Right renal pelvis (tissue), 4 donors: ENCODE measurements at regions not wholly inside any gene's neighbourhood (a gene's known extent, or its start where the extent isn't known, plus 50 kb on each side); places are given as distances from the start of the nearest gene placed in this dataset.

Source experiments
- DNase-seq, 4 donors: peaks; one replicate each; pipeline ENCODE4 v3.0.0-alpha.2; 2013; ENCODE audit warnings: low read depth in 4 of 4, low spot score in 3 of 4, missing footprints in 1 of 4

GRCh38 chr5:21694567-21694966 is 1158.6 kb downstream of the CDH12 start:
- DNase-seq = no peak

GRCh38 chr5:21693591-21693990 is 1159.6 kb downstream of the CDH12 start:
- DNase-seq = no peak

- no peak for DNase-seq
These were observed 1163.6 kb downstream of the CDH12 start for GRCh38 chr5:21689587-21689986.

- no peak for DNase-seq
These were observed 1164.5 kb downstream of the CDH12 start for GRCh38 chr5:21688655-21689054.

- DNase-seq = no peak
These were observed 1165.5 kb downstream of the CDH12 start for GRCh38 chr5:21687621-21688020.

- DNase-seq = no peak
These were observed 1166.4 kb downstream of the CDH12 start for GRCh38 chr5:21686706-21687105.

- DNase-seq = no peak
These were observed 1167.6 kb downstream of the CDH12 start for GRCh38 chr5:21685522-21685921.

GRCh38 chr5:21684992-21685391 is 1168.2 kb downstream of the CDH12 start:
- no peak for DNase-seq

- no peak for DNase-seq
These were observed 1171.2 kb downstream of the CDH12 start for GRCh38 chr5:21681911-21682310.

GRCh38 chr5:21680641-21681040 is 1172.5 kb downstream of the CDH12 start:
- DNase-seq = no peak

GRCh38 chr5:21680196-21680595 is 1172.9 kb downstream of the CDH12 start:
- DNase-seq = no peak

- no peak for DNase-seq
These were observed 1174.6 kb downstream of the CDH12 start for GRCh38 chr5:21678526-21678925.

- no peak for DNase-seq
These were observed 1180.2 kb downstream of the CDH12 start for GRCh38 chr5:21672911-21673310.

- no peak for DNase-seq
These were observed 1180.8 kb downstream of the CDH12 start for GRCh38 chr5:21672360-21672759.

- DNase-seq = no peak
These were observed 1187.6 kb downstream of the CDH12 start for GRCh38 chr5:21665524-21665923.

GRCh38 chr5:21663082-21663481 is 1190.1 kb downstream of the CDH12 start:
- DNase-seq = no peak

- DNase-seq = no peak
These were observed 1192.0 kb downstream of the CDH12 start for GRCh38 chr5:21661184-21661583.

GRCh38 chr5:21654556-21654955 is 1198.6 kb downstream of the CDH12 start:
- peak; percentile 7 to 23 (median 13) for DNase-seq

- DNase-seq = no peak
These were observed 1203.2 kb downstream of the CDH12 start for GRCh38 chr5:21649969-21650368.

GRCh38 chr5:21646469-21646868 is 1206.7 kb downstream of the CDH12 start:
- DNase-seq = no peak

GRCh38 chr5:21644032-21644431 is 1209.1 kb downstream of the CDH12 start:
- DNase-seq = no peak

- no peak for DNase-seq
These were observed 1210.8 kb downstream of the CDH12 start for GRCh38 chr5:21642312-21642711.

- DNase-seq = no peak
These were observed 1229.3 kb downstream of the CDH12 start for GRCh38 chr5:21623831-21624230.
